ENCODE measurements at regions not wholly inside any gene's neighbourhood (a gene's known extent, or its start where the extent isn't known, plus 50 kb on each side); places are given as distances from the start of the nearest gene placed in this dataset.
"Not testable (repeated sequence)": the region's sequence is repeated elsewhere in the genome, so short reads cannot be mapped to it uniquely, and the experiment has no call there.

DNA sequence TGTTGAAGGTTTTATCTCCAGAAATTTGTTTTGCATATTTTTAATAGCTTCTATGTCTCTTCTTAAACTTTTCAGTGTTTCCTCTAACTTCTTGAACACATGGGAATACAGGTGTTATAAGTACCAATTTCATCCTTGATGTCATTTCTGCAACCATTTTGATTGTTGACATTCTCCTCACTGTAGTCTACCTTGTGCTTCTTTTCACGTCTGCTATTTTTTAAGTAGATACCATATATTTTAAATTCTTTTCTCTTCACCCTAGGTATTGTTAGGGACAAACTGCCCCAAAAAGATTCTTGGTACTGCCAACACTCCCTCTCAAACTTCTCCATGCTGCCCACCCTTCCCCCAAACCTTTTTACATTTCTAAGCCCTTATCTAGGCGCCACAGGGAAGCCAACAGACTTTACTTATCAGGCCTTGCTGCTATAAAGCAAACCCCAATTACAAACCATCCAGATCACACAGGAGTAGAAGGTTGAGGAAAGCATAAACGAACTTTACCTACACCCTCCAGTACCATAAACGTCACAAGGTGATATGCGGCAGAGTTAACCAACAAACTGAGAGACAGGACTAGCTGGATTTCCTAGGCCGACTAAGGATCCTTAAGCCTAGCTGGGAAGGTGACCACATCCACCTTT is 1165.3 kb downstream of the TAF11L14 start:
- peaks cover 44% of the 10 kb centered on the region for H3K4me1 ChIP-seq (ENCODE audit: insufficient read depth, low read length)
- no peak overlapping the region for H3K27ac ChIP-seq (ENCODE audit: low read length)
- no peaks in the 10 kb centered on the region for H3K9me3 ChIP-seq (ENCODE audit: insufficient read depth, low read depth, low read length)
- no peaks in the 10 kb centered on the region for H3K36me3 ChIP-seq (ENCODE audit: insufficient read depth, low read depth, low read length)
- no peak overlapping the region for H3K9ac ChIP-seq (ENCODE audit: low read depth, low read length)
- 0 out of 2 replicates have a peak overlapping the region, but pooled peaks have one; percentile 1 for H3K4me3 ChIP-seq (ENCODE audit: low read length)
- H3K27me3 ChIP-seq (ENCODE audit: insufficient read depth, low read length), result no peaks in the 10 kb centered on the region

DNA sequence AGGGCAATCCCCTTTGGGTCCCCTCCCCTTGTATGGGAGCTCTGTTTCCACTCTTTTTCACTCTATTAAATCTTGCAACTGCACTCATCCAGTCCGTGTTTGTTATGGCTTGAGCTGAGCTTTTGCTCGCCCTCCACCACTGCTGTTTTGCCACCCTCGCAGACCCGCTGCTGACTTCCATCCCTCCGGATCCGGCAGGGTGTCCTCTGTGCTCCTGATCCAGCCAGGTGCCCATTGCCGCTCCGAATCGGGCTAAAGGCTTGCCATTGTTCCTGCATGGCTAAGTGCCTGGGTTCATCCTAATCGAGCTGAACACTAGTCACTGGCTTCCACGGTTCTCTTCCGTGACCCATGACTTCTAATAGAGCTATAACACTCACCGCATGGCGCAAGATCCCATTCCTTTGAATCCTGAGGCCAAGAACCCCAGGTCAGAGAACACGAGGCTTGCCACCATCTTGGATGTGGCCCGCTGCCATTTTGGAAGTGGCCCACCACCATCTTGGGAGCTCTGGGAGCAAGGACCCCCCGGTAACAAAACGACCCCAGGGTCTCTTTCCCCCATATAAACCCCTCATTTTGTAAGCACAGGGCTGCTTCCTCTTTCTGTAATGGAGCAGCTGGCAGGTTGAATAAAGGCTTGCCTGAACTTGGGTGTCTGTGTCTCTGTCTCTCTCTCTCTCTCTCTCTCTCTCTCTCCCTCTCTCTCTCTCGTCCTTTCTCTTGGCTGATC is 1166.2 kb downstream of the TAF11L14 start:
- no peak overlapping the region for H3K4me3 ChIP-seq (ENCODE audit: low read length)
- no peaks in the 10 kb centered on the region for H3K27me3 ChIP-seq (ENCODE audit: insufficient read depth, low read length)
- H3K9ac ChIP-seq (ENCODE audit: low read depth, low read length), result no peak overlapping the region
- no peaks in the 10 kb centered on the region for H3K36me3 ChIP-seq (ENCODE audit: insufficient read depth, low read depth, low read length)
- H3K4me1 ChIP-seq (ENCODE audit: insufficient read depth, low read length), result peaks cover 44% of the 10 kb centered on the region
- no peaks in the 10 kb centered on the region for H3K9me3 ChIP-seq (ENCODE audit: insufficient read depth, low read depth, low read length)
- H3K27ac ChIP-seq (ENCODE audit: low read length), result no peak overlapping the region

DNA sequence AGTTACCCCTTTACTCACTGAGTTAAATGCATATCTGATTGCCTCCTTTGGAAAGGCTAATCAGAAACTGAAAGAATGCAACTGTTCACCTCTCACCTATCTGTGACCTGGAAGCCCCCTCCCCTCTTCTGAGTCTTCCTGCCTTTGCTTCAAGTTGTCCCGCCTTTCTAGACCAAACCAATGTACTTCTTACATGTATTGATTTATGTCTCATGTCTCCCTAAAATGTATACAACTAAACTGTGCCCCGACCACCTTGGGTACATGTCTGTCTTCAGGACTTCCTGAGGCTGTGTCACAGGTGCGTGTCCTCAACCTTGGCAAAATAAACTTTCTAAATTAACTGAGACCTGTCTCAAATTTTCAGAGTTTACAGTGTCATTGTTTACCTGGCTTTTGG is 1167.2 kb downstream of the TAF11L14 start:
- not testable (repeated sequence) for H3K9ac ChIP-seq (ENCODE audit: low read depth, low read length); H3K4me3 ChIP-seq (ENCODE audit: low read length); H3K27me3 ChIP-seq (ENCODE audit: insufficient read depth, low read length); H3K9me3 ChIP-seq (ENCODE audit: insufficient read depth, low read depth, low read length); H3K27ac ChIP-seq (ENCODE audit: low read length); H3K36me3 ChIP-seq (ENCODE audit: insufficient read depth, low read depth, low read length)
- H3K4me1 ChIP-seq (ENCODE audit: insufficient read depth, low read length), result peaks cover 41% of the 10 kb centered on the region

DNA sequence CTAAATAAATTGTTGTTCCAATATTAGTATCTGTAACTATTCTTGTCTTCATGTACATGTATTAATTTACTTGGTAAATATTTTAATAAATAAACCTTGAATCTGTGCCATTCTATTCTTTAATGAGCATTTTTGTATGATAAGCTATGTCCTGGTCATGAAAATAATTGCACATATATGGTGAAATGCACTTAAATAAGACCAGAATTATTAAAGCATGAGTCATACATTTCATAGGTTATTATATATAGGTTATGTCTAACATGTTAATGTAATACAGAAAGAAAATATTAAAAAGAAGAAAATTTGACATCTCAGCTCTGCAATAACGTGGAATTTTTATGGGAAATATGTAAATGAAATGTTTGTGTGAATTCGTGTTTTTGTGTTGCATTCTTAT is 1168.1 kb downstream of the TAF11L14 start:
- peaks cover 32% of the 10 kb centered on the region for H3K4me1 ChIP-seq (ENCODE audit: insufficient read depth, low read length)

DNA sequence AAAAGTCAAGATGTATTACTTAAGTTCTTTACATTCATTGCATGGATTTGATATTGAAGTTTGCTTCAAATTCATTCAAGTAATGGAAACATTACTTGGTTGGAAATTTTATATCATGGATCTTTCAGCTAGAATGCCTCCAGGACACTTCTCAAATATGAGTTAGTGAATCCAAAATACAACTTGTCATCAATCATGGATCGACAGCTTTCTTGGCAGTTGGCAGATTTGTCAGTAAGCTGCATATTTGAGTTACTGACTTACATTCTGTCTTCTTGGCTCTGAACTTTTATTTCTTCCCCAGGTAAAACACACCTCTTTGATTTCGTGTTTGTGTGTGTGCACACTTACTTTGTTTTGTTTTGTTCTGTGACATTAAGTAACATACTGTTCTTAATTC is 1171.1 kb downstream of the TAF11L14 start:
- no peaks in the 10 kb centered on the region for H3K36me3 ChIP-seq (ENCODE audit: insufficient read depth, low read depth, low read length)
- H3K4me1 ChIP-seq (ENCODE audit: insufficient read depth, low read length), result peaks cover 8% of the 10 kb centered on the region; the same call in 1 of the 2 replicates
- H3K4me3 ChIP-seq (ENCODE audit: low read length), result no peak overlapping the region
- H3K9me3 ChIP-seq (ENCODE audit: insufficient read depth, low read depth, low read length), result no peaks in the 10 kb centered on the region
- no peak overlapping the region for H3K9ac ChIP-seq (ENCODE audit: low read depth, low read length)
- H3K27me3 ChIP-seq (ENCODE audit: insufficient read depth, low read length), result no peaks in the 10 kb centered on the region
- H3K27ac ChIP-seq (ENCODE audit: low read length), result no peak overlapping the region

More for the DNA sequence above, 1168.1 kb downstream of the TAF11L14 start:
- Histone ChIP-seq H3K4me3 (ENCODE audit: low read length) (no peak overlapping the region), H3K27me3 (ENCODE audit: insufficient read depth, low read length) (no peaks in the 10 kb centered on the region), H3K27ac (ENCODE audit: low read length) (no peak overlapping the region), H3K36me3 (ENCODE audit: insufficient read depth, low read depth, low read length) (no peaks in the 10 kb centered on the region), H3K9me3 (ENCODE audit: insufficient read depth, low read depth, low read length) (no peaks in the 10 kb centered on the region), H3K9ac (ENCODE audit: low read depth, low read length) (no peak overlapping the region)

DNA sequence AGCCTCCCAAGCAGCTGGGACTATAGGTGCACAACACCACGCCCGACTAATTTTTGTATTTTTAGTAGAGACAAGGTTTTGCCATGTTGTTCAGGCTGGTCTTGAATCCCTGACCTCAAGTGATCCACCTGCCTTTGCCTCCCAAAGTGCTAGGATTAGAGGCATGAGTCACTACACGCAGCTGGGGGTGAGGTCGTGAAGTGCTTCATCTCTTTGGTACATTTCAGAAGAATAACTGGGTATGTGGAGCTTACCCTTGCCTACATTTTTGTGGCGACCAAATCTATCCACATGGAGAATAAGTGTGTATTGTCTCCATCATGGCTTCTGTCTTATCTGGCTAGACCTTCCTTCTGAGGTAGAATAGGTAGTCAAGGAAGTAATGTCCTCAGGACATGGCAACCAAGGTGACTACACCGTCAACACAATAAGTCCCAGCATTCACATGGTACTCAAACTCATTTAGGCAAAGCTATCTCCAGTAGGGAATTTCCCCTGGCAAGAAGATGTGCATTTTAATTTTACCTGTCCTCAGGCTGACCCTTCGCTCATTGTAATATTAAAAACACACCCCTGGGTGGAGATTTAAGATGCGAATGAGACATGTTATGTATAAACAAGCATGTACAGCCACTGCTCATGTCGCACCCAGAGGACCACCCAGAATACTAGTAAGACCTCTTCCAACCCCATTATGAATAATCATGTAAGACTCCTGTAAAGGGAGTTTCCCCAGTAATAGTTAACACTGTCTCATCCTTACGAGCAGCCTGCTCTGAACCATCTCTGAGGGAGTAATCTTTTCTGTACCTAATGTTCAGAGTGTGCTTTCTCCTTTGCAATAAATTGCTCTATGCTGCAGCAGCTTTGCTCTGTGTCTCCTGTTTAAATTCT is 1173.2 kb downstream of the TAF11L14 start:
- no peaks in the 10 kb centered on the region for H3K4me1 ChIP-seq (ENCODE audit: insufficient read depth, low read length)
- H3K27me3 ChIP-seq (ENCODE audit: insufficient read depth, low read length), result no peaks in the 10 kb centered on the region
- no peak overlapping the region for H3K9ac ChIP-seq (ENCODE audit: low read depth, low read length)
- no peak overlapping the region for H3K27ac ChIP-seq (ENCODE audit: low read length)
- H3K4me3 ChIP-seq (ENCODE audit: low read length), result no peak overlapping the region
- H3K36me3 ChIP-seq (ENCODE audit: insufficient read depth, low read depth, low read length), result no peaks in the 10 kb centered on the region
- H3K9me3 ChIP-seq (ENCODE audit: insufficient read depth, low read depth, low read length), result no peaks in the 10 kb centered on the region

DNA sequence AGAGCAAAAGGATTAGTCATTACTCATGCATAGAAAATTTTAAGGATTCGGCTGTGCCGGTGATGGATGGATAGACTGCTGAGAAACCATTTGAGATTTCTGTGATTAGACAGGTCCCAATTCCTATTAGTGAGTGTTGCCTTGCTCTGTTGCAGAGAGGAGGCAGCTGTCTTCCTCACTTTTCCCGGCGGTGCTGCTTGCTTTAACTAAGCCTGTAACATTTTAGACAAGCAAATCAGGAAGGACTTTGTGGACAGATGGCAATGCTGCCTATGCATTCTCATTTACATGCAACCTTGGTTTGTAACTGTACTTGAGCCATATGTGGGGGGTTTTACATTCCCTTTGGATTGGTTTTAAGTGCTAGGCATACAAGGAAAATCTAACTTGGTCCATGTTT is 1176.3 kb downstream of the CDH18 start:
- Histone ChIP-seq H3K9ac (ENCODE audit: low read depth, low read length) (no peak overlapping the region), H3K27me3 (ENCODE audit: insufficient read depth, low read length) (no peaks in the 10 kb centered on the region), H3K9me3 (ENCODE audit: insufficient read depth, low read depth, low read length) (peaks cover 8% of the 10 kb centered on the region; the same call in 1 of the 2 replicates), H3K36me3 (ENCODE audit: insufficient read depth, low read depth, low read length) (no peaks in the 10 kb centered on the region), H3K4me3 (ENCODE audit: low read length) (no peak overlapping the region), H3K4me1 (ENCODE audit: insufficient read depth, low read length) (no peaks in the 10 kb centered on the region), H3K27ac (ENCODE audit: low read length) (no peak overlapping the region)

DNA sequence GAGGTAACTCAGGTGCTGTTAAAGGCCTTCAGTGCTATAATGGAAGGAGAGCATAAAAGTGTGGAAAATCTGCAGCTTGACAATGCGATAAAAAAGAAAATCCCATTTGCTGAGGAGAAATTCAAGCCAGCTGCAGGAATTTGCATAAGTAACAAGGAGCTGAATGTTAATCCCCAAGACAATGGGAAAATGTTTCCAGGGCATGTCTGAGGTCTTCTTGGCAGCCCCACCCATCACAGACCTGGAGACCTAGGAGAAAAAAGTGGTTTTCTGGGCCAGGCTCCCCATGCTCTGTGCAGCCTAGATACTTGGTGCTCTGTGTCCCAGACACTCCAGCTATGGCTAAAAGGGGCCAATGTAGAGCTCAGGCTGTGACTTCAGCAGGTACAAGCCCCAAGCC is 1159.6 kb downstream of the CDH18 start:
- no peak overlapping the region for H3K9ac ChIP-seq (ENCODE audit: low read depth, low read length)
- H3K4me1 ChIP-seq (ENCODE audit: insufficient read depth, low read length), result no peaks in the 10 kb centered on the region
- no peaks in the 10 kb centered on the region for H3K27me3 ChIP-seq (ENCODE audit: insufficient read depth, low read length)
- H3K9me3 ChIP-seq (ENCODE audit: insufficient read depth, low read depth, low read length), result no peaks in the 10 kb centered on the region; the same call in none of the 2 replicates
- no peak overlapping the region for H3K27ac ChIP-seq (ENCODE audit: low read length)
- H3K36me3 ChIP-seq (ENCODE audit: insufficient read depth, low read depth, low read length), result no peaks in the 10 kb centered on the region
- H3K4me3 ChIP-seq (ENCODE audit: low read length), result no peak overlapping the region

DNA sequence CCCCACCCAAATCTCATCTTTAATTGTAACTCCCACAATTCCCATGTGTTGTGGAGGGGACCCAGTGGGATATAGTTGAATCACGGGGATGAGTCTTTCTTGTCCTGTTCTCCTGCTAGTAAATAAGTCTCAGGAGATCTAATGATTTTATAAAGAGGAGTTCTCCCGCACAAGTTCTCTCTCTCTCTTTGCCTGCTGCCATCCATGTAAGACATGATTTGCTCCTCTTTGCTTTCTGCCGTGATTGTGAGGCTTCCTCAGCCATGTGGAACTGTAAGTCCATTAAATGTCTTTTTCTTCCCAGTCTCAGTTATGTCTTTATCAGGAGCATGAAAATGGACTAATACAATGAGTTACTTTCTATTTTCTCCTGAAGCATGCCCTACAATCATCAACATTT is 1158.5 kb downstream of the CDH18 start:
- H3K27ac ChIP-seq (ENCODE audit: low read length), result no peak overlapping the region
- H3K27me3 ChIP-seq (ENCODE audit: insufficient read depth, low read length), result no peaks in the 10 kb centered on the region
- no peak overlapping the region for H3K9ac ChIP-seq (ENCODE audit: low read depth, low read length)
- H3K9me3 ChIP-seq (ENCODE audit: insufficient read depth, low read depth, low read length), result no peaks in the 10 kb centered on the region; the same call in none of the 2 replicates
- H3K36me3 ChIP-seq (ENCODE audit: insufficient read depth, low read depth, low read length), result no peaks in the 10 kb centered on the region
- no peak overlapping the region for H3K4me3 ChIP-seq (ENCODE audit: low read length)
- H3K4me1 ChIP-seq (ENCODE audit: insufficient read depth, low read length), result no peaks in the 10 kb centered on the region

DNA sequence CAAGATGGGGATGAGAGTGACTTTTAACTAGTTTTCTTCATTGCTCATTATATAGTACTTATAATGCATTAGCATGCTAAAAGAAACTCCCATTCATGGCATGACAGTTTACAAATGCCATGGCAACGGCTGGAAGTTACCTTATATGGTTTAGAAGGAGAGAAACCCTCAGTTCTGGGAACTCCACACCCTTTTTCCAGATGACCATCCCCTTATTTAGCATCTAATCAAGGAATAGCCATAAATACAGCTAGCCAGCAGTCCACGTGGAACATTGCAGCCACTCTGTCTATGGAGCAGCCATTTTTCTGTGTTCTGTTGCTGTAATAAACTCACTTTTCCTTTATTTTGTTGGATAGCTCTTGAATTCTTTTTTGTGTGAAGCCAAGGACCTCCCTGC is 1137.8 kb downstream of the CDH18 start:
- Histone ChIP-seq H3K36me3 (ENCODE audit: insufficient read depth, low read depth, low read length) (no peaks in the 10 kb centered on the region), H3K27me3 (ENCODE audit: insufficient read depth, low read length) (no peaks in the 10 kb centered on the region), H3K9ac (ENCODE audit: low read depth, low read length) (no peak overlapping the region), H3K4me1 (ENCODE audit: insufficient read depth, low read length) (no peaks in the 10 kb centered on the region), H3K4me3 (ENCODE audit: low read length) (no peak overlapping the region), H3K9me3 (ENCODE audit: insufficient read depth, low read depth, low read length) (peaks cover 4% of the 10 kb centered on the region; the same call in 1 of the 2 replicates), H3K27ac (ENCODE audit: low read length) (no peak overlapping the region)

DNA sequence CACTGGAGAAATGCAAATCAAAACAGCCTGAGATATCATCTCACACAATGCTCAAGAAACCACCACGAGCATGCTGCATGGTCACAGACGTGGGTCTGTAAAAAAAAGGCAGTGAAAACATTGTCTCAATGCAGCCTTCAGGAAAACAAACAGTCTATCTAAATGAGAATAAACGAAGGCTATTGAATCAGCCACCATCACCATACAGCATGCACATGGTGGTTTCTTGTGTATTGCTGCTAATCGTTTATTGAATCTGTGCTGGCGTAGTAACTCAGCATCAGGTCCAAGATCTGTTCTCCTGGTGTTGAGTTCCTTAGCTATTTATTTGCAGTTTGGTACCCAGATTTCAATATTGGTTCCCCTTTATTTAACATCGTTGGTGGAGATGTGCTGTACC is 1115.0 kb downstream of the CDH18 start:
- Histone ChIP-seq H3K4me3 (ENCODE audit: low read length) (no peak overlapping the region), H3K27me3 (ENCODE audit: insufficient read depth, low read length) (no peaks in the 10 kb centered on the region), H3K9me3 (ENCODE audit: insufficient read depth, low read depth, low read length) (no peaks in the 10 kb centered on the region), H3K4me1 (ENCODE audit: insufficient read depth, low read length) (no peaks in the 10 kb centered on the region), H3K9ac (ENCODE audit: low read depth, low read length) (no peak overlapping the region), H3K27ac (ENCODE audit: low read length) (no peak overlapping the region), H3K36me3 (ENCODE audit: insufficient read depth, low read depth, low read length) (no peaks in the 10 kb centered on the region)

Measured in iPS-20b (cell line).